Endothelial cell of hepatic sinusoid (primary cell): ENCODE measurements at regions not wholly inside any gene's neighbourhood (a gene's known extent, or its start where the extent isn't known, plus 50 kb on each side); places are given as distances from the start of the nearest gene placed in this dataset.

Experiments
- in situ Hi-C: cut with HindIII; loops from 2 replicates; pipeline ENCODE4 v1.10.0; 2017; ENCODE audit warnings: low sequenced_read_pairs

GRCh38 chr3:18780959-18781358 is 355.8 kb upstream of the SATB1 start:
- in situ Hi-C loops = no loop called here

- in situ Hi-C loops = no loop called here
These were observed 354.6 kb upstream of the SATB1 start for GRCh38 chr3:18779704-18780103.

GRCh38 chr3:18778598-18778997 is 353.5 kb upstream of the SATB1 start:
- in situ Hi-C loops = no loop called here

- in situ Hi-C loops = no loop called here
These were observed 353.0 kb upstream of the SATB1 start for GRCh38 chr3:18778094-18778493.

GRCh38 chr3:18775501-18775900 is 350.4 kb upstream of the SATB1 start:
- in situ Hi-C loops = no loop called here

GRCh38 chr3:18774319-18775088 is 349.4 kb upstream of the SATB1 start:
- in situ Hi-C loops = no loop called here

GRCh38 chr3:18772699-18773305 is 347.7 kb upstream of the SATB1 start:
- in situ Hi-C loops = no loop called here

- in situ Hi-C loops = no loop called here
These were observed 346.8 kb upstream of the SATB1 start for GRCh38 chr3:18771931-18772330.

- in situ Hi-C loops = no loop called here
These were observed 345.7 kb upstream of the SATB1 start for GRCh38 chr3:18770800-18771199.

- in situ Hi-C loops = no loop called here
These were observed 342.7 kb upstream of the SATB1 start for GRCh38 chr3:18767756-18768303.

GRCh38 chr3:18766974-18767373 is 341.8 kb upstream of the SATB1 start:
- in situ Hi-C loops = no loop called here

GRCh38 chr3:18765662-18766061 is 340.5 kb upstream of the SATB1 start:
- in situ Hi-C loops = no loop called here

GRCh38 chr3:18765161-18765560 is 340.0 kb upstream of the SATB1 start:
- in situ Hi-C loops = no loop called here

- in situ Hi-C loops = no loop called here
These were observed 336.4 kb upstream of the SATB1 start for GRCh38 chr3:18761530-18761929.

GRCh38 chr3:18758047-18758704 is 333.0 kb upstream of the SATB1 start:
- in situ Hi-C loops = loop anchor here (5.0 kb wide), 1 partner anchor 54 kb away; no protein-coding TSS in a partner anchor

GRCh38 chr3:18757476-18757875 is 332.3 kb upstream of the SATB1 start:
- in situ Hi-C loops = loop anchor here (5.0 kb wide), 1 partner anchor 55 kb away; no protein-coding TSS in a partner anchor

- in situ Hi-C loops = no loop called here
These were observed 327.3 kb upstream of the SATB1 start for GRCh38 chr3:18752273-18752934.

- in situ Hi-C loops = no loop called here
These were observed 326.4 kb upstream of the SATB1 start for GRCh38 chr3:18751514-18751913.

GRCh38 chr3:18747383-18747782 is 322.2 kb upstream of the SATB1 start:
- in situ Hi-C loops = no loop called here

GRCh38 chr3:18745472-18745871 is 320.3 kb upstream of the SATB1 start:
- in situ Hi-C loops = no loop called here

GRCh38 chr3:18744472-18744871 is 319.3 kb upstream of the SATB1 start:
- in situ Hi-C loops = no loop called here
